ENCODE measurements at regions not wholly inside any gene's neighbourhood (a gene's known extent, or its start where the extent isn't known, plus 50 kb on each side); places are given as distances from the start of the nearest gene placed in this dataset.

DNA sequence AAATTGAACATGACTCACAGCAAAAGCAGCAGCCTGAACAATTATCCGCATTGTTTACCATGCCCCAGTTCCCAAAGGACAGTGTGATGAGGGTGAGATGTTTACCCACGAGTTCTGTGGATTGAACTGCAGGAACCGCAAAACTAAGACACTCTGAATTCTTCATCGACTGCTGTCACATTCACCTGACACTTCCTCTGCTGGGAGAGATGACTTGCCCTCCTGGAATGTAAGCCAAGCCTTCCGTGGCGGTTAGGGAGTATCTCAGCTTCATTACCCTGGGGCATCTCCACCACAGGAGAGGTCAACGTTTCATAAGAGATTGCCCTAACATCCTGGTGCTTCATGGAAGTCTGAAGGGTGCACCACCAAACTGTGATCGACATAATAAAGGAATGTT, 374.6 kb upstream of the ADARB2 start:
- H3K9me3 ChIP-seq = no peaks in the 10 kb centered on the region
- 61% methylated on average over 8 of the region's 8 CpGs for WGBS
- TF ChIP-seq POLR2A (IDR thresholded peaks at IDR 0.05) = no peak
- TF ChIP-seq, protein P1, sequence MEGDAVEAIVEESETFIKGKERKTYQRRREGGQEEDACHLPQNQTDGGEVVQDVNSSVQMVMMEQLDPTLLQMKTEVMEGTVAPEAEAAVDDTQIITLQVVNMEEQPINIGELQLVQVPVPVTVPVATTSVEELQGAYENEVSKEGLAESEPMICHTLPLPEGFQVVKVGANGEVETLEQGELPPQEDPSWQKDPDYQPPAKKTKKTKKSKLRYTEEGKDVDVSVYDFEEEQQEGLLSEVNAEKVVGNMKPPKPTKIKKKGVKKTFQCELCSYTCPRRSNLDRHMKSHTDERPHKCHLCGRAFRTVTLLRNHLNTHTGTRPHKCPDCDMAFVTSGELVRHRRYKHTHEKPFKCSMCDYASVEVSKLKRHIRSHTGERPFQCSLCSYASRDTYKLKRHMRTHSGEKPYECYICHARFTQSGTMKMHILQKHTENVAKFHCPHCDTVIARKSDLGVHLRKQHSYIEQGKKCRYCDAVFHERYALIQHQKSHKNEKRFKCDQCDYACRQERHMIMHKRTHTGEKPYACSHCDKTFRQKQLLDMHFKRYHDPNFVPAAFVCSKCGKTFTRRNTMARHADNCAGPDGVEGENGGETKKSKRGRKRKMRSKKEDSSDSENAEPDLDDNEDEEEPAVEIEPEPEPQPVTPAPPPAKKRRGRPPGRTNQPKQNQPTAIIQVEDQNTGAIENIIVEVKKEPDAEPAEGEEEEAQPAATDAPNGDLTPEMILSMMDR (IDR thresholded peaks at IDR 0.05) = no peak
- TF ChIP-seq POLR2AphosphoS5 (IDR thresholded peaks at IDR 0.05) = no peak
- no peak for TF ChIP-seq EP300 (IDR thresholded peaks at IDR 0.05)
- DNase-seq (ENCODE audit: low spot score in 2 of 2) = no peak
- H3K4me3 ChIP-seq = no peak overlapping the region
- no peaks in the 10 kb centered on the region for H3K4me1 ChIP-seq
- no peaks in the 10 kb centered on the region for H3K27me3 ChIP-seq
- H3K36me3 ChIP-seq = no peaks in the 10 kb centered on the region
- H3K27ac ChIP-seq = no peak overlapping the region

DNA sequence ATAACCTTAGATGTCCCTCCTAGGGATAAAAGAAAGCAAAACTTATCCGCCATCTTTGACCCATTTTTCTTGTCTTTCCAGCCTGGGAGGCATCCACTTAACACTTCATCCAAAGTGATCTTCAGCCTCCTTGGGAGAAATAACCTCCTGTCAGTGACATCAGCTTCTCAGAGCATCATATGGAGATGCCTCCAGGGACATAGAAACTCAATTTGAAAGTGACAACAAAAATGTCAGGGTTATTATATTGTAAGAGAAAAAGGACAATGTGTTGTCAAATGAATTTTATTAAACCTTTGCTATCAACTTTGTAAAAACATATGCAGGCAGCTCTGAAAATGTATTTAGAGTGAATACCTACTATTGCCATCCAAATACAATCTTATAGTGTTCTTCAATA, 371.2 kb upstream of the ADARB2 start:
- no peaks in the 10 kb centered on the region for H3K27me3 ChIP-seq
- no peak overlapping the region for H3K4me3 ChIP-seq
- H3K27ac ChIP-seq = no peak overlapping the region
- no peaks in the 10 kb centered on the region for H3K9me3 ChIP-seq
- 85% methylated on average over 1 of the region's 1 CpG for WGBS
- no peak for TF ChIP-seq POLR2AphosphoS5 (IDR thresholded peaks at IDR 0.05)
- no peak for TF ChIP-seq EP300 (IDR thresholded peaks at IDR 0.05)
- TF ChIP-seq, protein P1 (IDR thresholded peaks at IDR 0.05) = no peak
- no peak for TF ChIP-seq POLR2A (IDR thresholded peaks at IDR 0.05)
- H3K36me3 ChIP-seq = no peaks in the 10 kb centered on the region
- no peak for DNase-seq (ENCODE audit: low spot score in 2 of 2)
- no peaks in the 10 kb centered on the region for H3K4me1 ChIP-seq

DNA sequence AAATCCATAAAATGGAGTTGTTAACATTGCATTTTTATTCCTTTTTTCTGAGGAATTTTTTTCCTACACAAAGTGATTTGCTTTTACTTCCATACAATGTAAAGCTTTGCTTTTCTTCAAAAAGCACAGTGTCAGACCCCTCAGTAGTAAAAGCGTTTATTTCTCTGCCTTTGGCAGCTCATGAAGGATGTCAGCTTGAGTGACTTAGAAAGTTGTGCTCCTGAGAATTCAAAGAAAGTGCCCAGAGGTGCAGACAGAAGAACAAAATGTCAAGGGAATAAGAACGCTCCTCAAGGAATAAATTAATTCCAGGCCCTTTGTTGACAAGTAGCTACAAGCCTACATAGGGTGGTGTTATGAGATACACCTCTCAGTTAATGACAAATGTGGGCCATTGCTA, 369.3 kb upstream of the ADARB2 start:
- Histone ChIP-seq H3K36me3 (no peaks in the 10 kb centered on the region), H3K27ac (no peak overlapping the region), H3K9me3 (no peaks in the 10 kb centered on the region), H3K4me3 (no peak overlapping the region), H3K4me1 (no peaks in the 10 kb centered on the region), H3K27me3 (no peaks in the 10 kb centered on the region)
- TF ChIP-seq, protein P1 (IDR thresholded peaks at IDR 0.05) = no peak
- TF ChIP-seq POLR2A (IDR thresholded peaks at IDR 0.05) (no peak), EP300 (IDR thresholded peaks at IDR 0.05) (no peak), POLR2AphosphoS5 (IDR thresholded peaks at IDR 0.05) (no peak)
- WGBS = 43% methylated on average over 2 of the region's 2 CpGs
- no peak for DNase-seq (ENCODE audit: low spot score in 2 of 2)

DNA sequence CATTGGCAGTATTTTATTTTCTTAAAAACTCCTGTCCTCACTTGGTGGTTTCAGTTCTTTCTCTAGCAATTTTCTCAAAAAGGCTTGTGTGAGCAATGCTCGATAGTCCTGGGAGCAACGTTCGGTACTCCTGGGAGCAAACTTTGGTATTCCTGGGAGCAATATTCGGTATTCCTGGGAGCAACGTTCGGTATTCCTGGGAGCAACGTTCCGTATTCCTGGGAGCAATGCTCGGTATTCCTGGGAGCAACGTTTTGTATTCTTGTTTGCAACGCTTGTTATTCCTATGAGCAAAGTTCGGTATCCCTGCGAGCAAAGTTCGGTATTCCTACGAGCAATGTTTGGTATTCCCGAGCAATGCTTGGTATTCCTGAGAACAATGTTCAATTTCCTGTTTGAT, 362.0 kb upstream of the ADARB2 start:
- DNase-seq (ENCODE audit: low spot score in 2 of 2) = no peak
- H3K36me3 ChIP-seq = no peaks in the 10 kb centered on the region

DNA sequence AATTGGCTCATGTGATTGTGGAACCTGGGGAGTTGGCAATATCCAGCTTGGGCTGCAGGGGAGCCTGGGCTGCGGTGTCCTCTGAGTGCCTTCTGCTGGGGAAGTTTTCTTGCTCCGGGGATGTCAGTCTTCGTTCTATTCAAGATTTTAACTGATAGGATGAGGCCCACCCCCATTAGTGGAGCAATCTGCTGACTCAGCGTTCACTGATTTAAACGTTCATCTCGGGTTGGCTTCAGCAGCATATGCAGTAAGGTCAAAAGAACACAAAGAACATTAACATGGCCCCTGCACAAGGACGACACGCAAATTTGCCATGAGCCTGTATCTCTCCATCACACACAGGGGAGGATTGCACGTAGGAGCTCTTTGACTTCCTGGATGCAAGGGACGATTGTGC, 360.6 kb upstream of the ADARB2 start:
- Histone ChIP-seq H3K27ac (no peak overlapping the region), H3K4me3 (no peak overlapping the region), H3K9me3 (peaks cover 7% of the 10 kb centered on the region), H3K27me3 (no peaks in the 10 kb centered on the region), H3K36me3 (no peaks in the 10 kb centered on the region), H3K4me1 (no peaks in the 10 kb centered on the region)
- DNase-seq (ENCODE audit: low spot score in 2 of 2) = no peak
- TF ChIP-seq, protein P1 (IDR thresholded peaks at IDR 0.05) = no peak
- no peak for TF ChIP-seq POLR2A (IDR thresholded peaks at IDR 0.05)
- TF ChIP-seq POLR2AphosphoS5 (IDR thresholded peaks at IDR 0.05) = no peak
- TF ChIP-seq EP300 (IDR thresholded peaks at IDR 0.05) = no peak
- 79% methylated on average over 10 of the region's 10 CpGs for whole genome bisulfite sequencing

More for the DNA sequence above, 362.0 kb upstream of the ADARB2 start:
- WGBS = 90% methylated on average over 16 of the region's 16 CpGs
- no peak overlapping the region for H3K4me3 ChIP-seq
- TF ChIP-seq EP300 (IDR thresholded peaks at IDR 0.05) (no peak), POLR2AphosphoS5 (IDR thresholded peaks at IDR 0.05) (no peak), POLR2A (IDR thresholded peaks at IDR 0.05) (no peak)
- TF ChIP-seq, protein P1 (IDR thresholded peaks at IDR 0.05) = no peak
- no peaks in the 10 kb centered on the region for H3K4me1 ChIP-seq
- no peak overlapping the region for H3K27ac ChIP-seq
- no peaks in the 10 kb centered on the region for H3K27me3 ChIP-seq
- peaks cover 7% of the 10 kb centered on the region for H3K9me3 ChIP-seq

Data from suprapubic skin (tissue), 4 donors.